T-helper 9 cell (primary cell): ENCODE measurements at regions not wholly inside any gene's neighbourhood (a gene's known extent, or its start where the extent isn't known, plus 50 kb on each side); places are given as distances from the start of the nearest gene placed in this dataset.
"Not testable (repeated sequence)": the region's sequence is repeated elsewhere in the genome, so short reads cannot be mapped to it uniquely, and the experiment has no call there.

ENCODE experiments used
- DNase-seq: peaks from one replicate; pipeline ENCODE4 v3.0.0-alpha.2; 2020

- no peak for DNase-seq
These were observed 300.8 kb upstream of the PROX1 start for GRCh38 chr1:213686983-213687382.

- no peak for DNase-seq
These were observed 299.9 kb upstream of the PROX1 start for GRCh38 chr1:213687832-213688231.

- DNase-seq: no peak
These were observed 299.1 kb upstream of the PROX1 start for GRCh38 chr1:213688655-213689054.

GRCh38 chr1:213689260-213689659 lies 298.5 kb upstream of the PROX1 start:
- DNase-seq: no peak

GRCh38 chr1:213690341-213690917 lies 297.3 kb upstream of the PROX1 start:
- no peak for DNase-seq

- DNase-seq: no peak
These were observed 295.5 kb upstream of the PROX1 start for GRCh38 chr1:213692321-213692720.

GRCh38 chr1:213693864-213694263 lies 293.9 kb upstream of the PROX1 start:
- DNase-seq: no peak

GRCh38 chr1:213697192-213697802 lies 290.5 kb upstream of the PROX1 start:
- no peak for DNase-seq

- no peak for DNase-seq
These were observed 289.6 kb upstream of the PROX1 start for GRCh38 chr1:213698092-213698702.

GRCh38 chr1:213702703-213703102 lies 285.1 kb upstream of the PROX1 start:
- DNase-seq: no peak

GRCh38 chr1:213704941-213705340 lies 282.8 kb upstream of the PROX1 start:
- no peak for DNase-seq

GRCh38 chr1:213711833-213712490 lies 275.8 kb upstream of the PROX1 start:
- DNase-seq: not testable (repeated sequence)

GRCh38 chr1:213714645-213715044 lies 273.1 kb upstream of the PROX1 start:
- no peak for DNase-seq

- DNase-seq: no peak
These were observed 272.6 kb upstream of the PROX1 start for GRCh38 chr1:213715182-213715581.

GRCh38 chr1:213719462-213719861 lies 268.3 kb upstream of the PROX1 start:
- no peak for DNase-seq

- no peak for DNase-seq
These were observed 267.7 kb upstream of the PROX1 start for GRCh38 chr1:213720032-213720431.

GRCh38 chr1:213723187-213723586 lies 264.6 kb upstream of the PROX1 start:
- no peak for DNase-seq

GRCh38 chr1:213724640-213725536 lies 262.9 kb upstream of the PROX1 start:
- DNase-seq: no peak

GRCh38 chr1:213727853-213728592 lies 259.8 kb upstream of the PROX1 start:
- no peak for DNase-seq

GRCh38 chr1:213728593-213729536 lies 258.9 kb upstream of the PROX1 start:
- no peak for DNase-seq

- no peak for DNase-seq
These were observed 254.1 kb upstream of the PROX1 start for GRCh38 chr1:213733705-213734104.
